Urinary bladder (tissue), 3 donors: ENCODE measurements at regions not wholly inside any gene's neighbourhood (a gene's known extent, or its start where the extent isn't known, plus 50 kb on each side); places are given as distances from the start of the nearest gene placed in this dataset.

ENCODE experiments used
- DNase-seq: peaks from one replicate; pipeline ENCODE4 v3.0.0-alpha.2; 2015; ENCODE audit errors: extremely low spot score
- H3K27ac ChIP-seq: one replicate; pipeline ENCODE4 v1.5.1; 2013; ENCODE audit warnings: low read depth, mild to moderate bottlenecking, moderate library complexity
- H3K36me3 ChIP-seq: one replicate; pipeline ENCODE4 v1.6.1; 2013; ENCODE audit warnings: mild to moderate bottlenecking, moderate library complexity; ENCODE audit not compliant: insufficient read depth
- H3K4me1 ChIP-seq: one replicate; pipeline ENCODE4 v1.6.1; 2013; ENCODE audit warnings: mild to moderate bottlenecking, moderate library complexity; ENCODE audit not compliant: insufficient read depth
- H3K4me3 ChIP-seq: one replicate; pipeline ENCODE4 v1.5.1; 2013; ENCODE audit warnings: low read depth, low read length
- WGBS: extraction: QIAGEN DNeasy Blood & Tissue Kit; methylation state at CpG from one replicate; pipeline ENCODE4 v1.1.7; 2013; 5-methylcytosine and 5-hydroxymethylcytosine counted together
- donor health status: healthy with polysubstance abuse.
- donor health status: healthy.

GRCh38 chr1:218785928-218786327, 387.8 kb upstream of the LYPLAL1 start:
- H3K4me3 ChIP-seq, result no peak overlapping the region
- 47% methylated on average over 4 of the region's 4 CpGs for WGBS
- DNase-seq, result no peak
- H3K4me1 ChIP-seq, result no peaks in the 10 kb centered on the region
- no peaks in the 10 kb centered on the region for H3K36me3 ChIP-seq
- no peak overlapping the region for H3K27ac ChIP-seq

- Histone ChIP-seq H3K27ac (no peak overlapping the region), H3K4me1 (no peaks in the 10 kb centered on the region), H3K36me3 (no peaks in the 10 kb centered on the region), H3K4me3 (no peak overlapping the region)
- no peak for DNase-seq
- 76% methylated on average over 6 of the region's 6 CpGs for WGBS
These were observed 385.9 kb upstream of the LYPLAL1 start for GRCh38 chr1:218787826-218788225.

- Histone ChIP-seq H3K4me3 (no peak overlapping the region), H3K36me3 (no peaks in the 10 kb centered on the region), H3K4me1 (no peaks in the 10 kb centered on the region), H3K27ac (no peak overlapping the region)
- no peak for DNase-seq
- 92% methylated on average over 3 of the region's 3 CpGs for WGBS
These were observed 376.9 kb upstream of the LYPLAL1 start for GRCh38 chr1:218796773-218797172.

- WGBS, result 89% methylated on average over 3 of the region's 3 CpGs
- DNase-seq, result no peak
These were observed 370.9 kb upstream of the LYPLAL1 start for GRCh38 chr1:218802799-218803198.

GRCh38 chr1:218803351-218803997, 370.2 kb upstream of the LYPLAL1 start:
- 87% methylated on average over 3 of the region's 3 CpGs for WGBS
- Histone ChIP-seq H3K27ac (no peak overlapping the region), H3K36me3 (no peaks in the 10 kb centered on the region), H3K4me3 (no peak overlapping the region), H3K4me1 (no peaks in the 10 kb centered on the region)
- DNase-seq, result no peak

More at GRCh38 chr1:218802799-218803198, 370.9 kb upstream of the LYPLAL1 start:
- H3K27ac ChIP-seq, result no peak overlapping the region
- no peak overlapping the region for H3K4me3 ChIP-seq
- no peaks in the 10 kb centered on the region for H3K36me3 ChIP-seq
- H3K4me1 ChIP-seq, result no peaks in the 10 kb centered on the region

GRCh38 chr1:218804014-218804785, 369.5 kb upstream of the LYPLAL1 start:
- no peak overlapping the region for H3K4me3 ChIP-seq
- DNase-seq, result no peak
- H3K4me1 ChIP-seq, result no peaks in the 10 kb centered on the region
- H3K27ac ChIP-seq, result no peak overlapping the region
- no peaks in the 10 kb centered on the region for H3K36me3 ChIP-seq

- 73% methylated on average over 3 of the region's 3 CpGs for WGBS
- Histone ChIP-seq H3K4me1 (no peaks in the 10 kb centered on the region), H3K27ac (no peak overlapping the region), H3K36me3 (no peaks in the 10 kb centered on the region), H3K4me3 (no peak overlapping the region)
- no peak for DNase-seq
These were observed 364.6 kb upstream of the LYPLAL1 start for GRCh38 chr1:218809061-218809460.

- Histone ChIP-seq H3K4me1 (no peaks in the 10 kb centered on the region), H3K27ac (no peak overlapping the region), H3K36me3 (no peaks in the 10 kb centered on the region), H3K4me3 (no peak overlapping the region)
- DNase-seq, result no peak
- 77% methylated on average over 1 of the region's 1 CpG for WGBS
These were observed 364.1 kb upstream of the LYPLAL1 start for GRCh38 chr1:218809625-218810024.

GRCh38 chr1:218810306-218810705, 363.4 kb upstream of the LYPLAL1 start:
- Histone ChIP-seq H3K36me3 (no peaks in the 10 kb centered on the region), H3K27ac (no peak overlapping the region), H3K4me1 (no peaks in the 10 kb centered on the region), H3K4me3 (no peak overlapping the region)
- no peak for DNase-seq
- whole genome bisulfite sequencing, result 76% methylated on average over 3 of the region's 3 CpGs

GRCh38 chr1:218811497-218811896, 362.2 kb upstream of the LYPLAL1 start:
- H3K27ac ChIP-seq, result no peak overlapping the region
- DNase-seq, result no peak
- H3K36me3 ChIP-seq, result no peaks in the 10 kb centered on the region
- no peak overlapping the region for H3K4me3 ChIP-seq
- no peaks in the 10 kb centered on the region for H3K4me1 ChIP-seq
- WGBS, result 44% methylated on average over 1 of the region's 1 CpG

GRCh38 chr1:218812360-218812759, 361.3 kb upstream of the LYPLAL1 start:
- DNase-seq, result no peak
- no peaks in the 10 kb centered on the region for H3K4me1 ChIP-seq
- H3K4me3 ChIP-seq, result no peak overlapping the region
- 87% methylated on average over 6 of the region's 6 CpGs for WGBS
- H3K27ac ChIP-seq, result no peak overlapping the region
- H3K36me3 ChIP-seq, result no peaks in the 10 kb centered on the region

GRCh38 chr1:218813237-218813636, 360.4 kb upstream of the LYPLAL1 start:
- H3K36me3 ChIP-seq, result no peaks in the 10 kb centered on the region
- no peak for DNase-seq
- WGBS, result 69% methylated on average over 1 of the region's 1 CpG
- H3K27ac ChIP-seq, result no peak overlapping the region
- H3K4me1 ChIP-seq, result no peaks in the 10 kb centered on the region
- H3K4me3 ChIP-seq, result no peak overlapping the region

- WGBS, result 89% methylated on average over 2 of the region's 2 CpGs
- H3K36me3 ChIP-seq, result no peaks in the 10 kb centered on the region
- H3K4me3 ChIP-seq, result no peak overlapping the region
- H3K27ac ChIP-seq, result no peak overlapping the region
- no peaks in the 10 kb centered on the region for H3K4me1 ChIP-seq
- DNase-seq, result no peak
These were observed 358.6 kb upstream of the LYPLAL1 start for GRCh38 chr1:218815076-218815475.

- Histone ChIP-seq H3K4me1 (no peaks in the 10 kb centered on the region), H3K36me3 (no peaks in the 10 kb centered on the region), H3K27ac (no peak overlapping the region), H3K4me3 (no peak overlapping the region)
- DNase-seq, result no peak
- 32% methylated on average over 4 of the region's 4 CpGs for WGBS
These were observed 356.6 kb upstream of the LYPLAL1 start for GRCh38 chr1:218817071-218817470.
